Naive B cell (primary cell): ENCODE measurements at regions not wholly inside any gene's neighbourhood (a gene's known extent, or its start where the extent isn't known, plus 50 kb on each side); places are given as distances from the start of the nearest gene placed in this dataset.

ENCODE experiments used
- ATAC-seq, 2 donors: fragments of 150-1000 bp; cut with Tn5 transposase; 2 replicates each; pipeline ENCODE4 v1.10.0; 2021; ENCODE audit warnings: low read depth in 2 of 2, mild to moderate bottlenecking in 2 of 2, moderate library complexity in 2 of 2
- DNase-seq: peaks from one replicate; pipeline ENCODE4 v3.0.0; 2022
- H3K27ac Mint-ChIP-seq, 6 donors: one replicate each; pipeline ENCODE4 v1.8.0; 2020 to 2022; ENCODE audit warnings: mild to moderate bottlenecking in 6 of 6, mixed read lengths in 6 of 6, moderate library complexity in 5 of 6, inconsistent platforms in 2 of 6
- H3K27me3 Mint-ChIP-seq, 3 donors: one replicate each; pipeline ENCODE4 v1.8.0; 2021 to 2022; ENCODE audit warnings: mixed read lengths in 3 of 3, mild to moderate bottlenecking in 1 of 3
- H3K36me3 Mint-ChIP-seq, 2 donors: one replicate each; pipeline ENCODE4 v1.8.0; 2020 to 2022; ENCODE audit warnings: mixed read lengths in 2 of 2, inconsistent platforms in 1 of 2, mild to moderate bottlenecking in 1 of 2
- H3K4me1 Mint-ChIP-seq, 3 donors: one replicate each; pipeline ENCODE4 v1.8.0; 2020 to 2022; ENCODE audit warnings: mixed read lengths in 3 of 3, inconsistent platforms in 1 of 3, mild to moderate bottlenecking in 1 of 3, moderate library complexity in 1 of 3
- H3K4me3 Mint-ChIP-seq, 8 donors: one replicate each; pipeline ENCODE4 v1.8.0; 2020 to 2022; ENCODE audit warnings: mild to moderate bottlenecking in 8 of 8, mixed read lengths in 8 of 8, moderate library complexity in 8 of 8, inconsistent platforms in 2 of 8
- H3K9me3 Mint-ChIP-seq, 7 donors: one replicate each; pipeline ENCODE4 v1.8.0; 2020 to 2022; ENCODE audit warnings: mixed read lengths in 7 of 7, mild to moderate bottlenecking in 5 of 7, inconsistent platforms in 2 of 7, moderate library complexity in 1 of 7

DNA sequence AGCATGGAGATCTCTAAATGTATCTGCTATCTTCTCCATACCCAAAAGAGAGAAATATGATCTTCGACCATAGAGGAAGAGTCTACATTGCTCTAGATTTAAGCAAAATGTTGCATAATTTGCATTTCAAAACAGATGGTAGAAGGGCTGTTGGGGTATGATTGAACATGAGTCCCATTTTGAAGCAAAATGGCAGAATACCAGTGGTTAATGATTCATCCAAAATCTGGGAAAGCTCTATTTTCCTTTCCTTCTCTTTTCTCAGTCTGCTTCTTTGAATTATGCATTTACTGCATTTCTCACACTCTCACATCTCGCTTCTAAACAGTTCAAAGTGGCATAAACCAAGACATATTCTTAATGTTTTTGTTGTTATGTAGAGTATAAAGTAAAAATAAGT lies 178.5 kb downstream of the MACC1 start:
- no peaks in the 10 kb centered on the region for H3K4me1 Mint-ChIP-seq
- ATAC-seq (no peak), DNase-seq (no peak)
- H3K27me3 Mint-ChIP-seq, result no peaks in the 10 kb centered on the region
- no peak overlapping the region for H3K27ac Mint-ChIP-seq
- no peak overlapping the region for H3K4me3 Mint-ChIP-seq
- no peaks in the 10 kb centered on the region for H3K36me3 Mint-ChIP-seq
- no peaks in the 10 kb centered on the region for H3K9me3 Mint-ChIP-seq

DNA sequence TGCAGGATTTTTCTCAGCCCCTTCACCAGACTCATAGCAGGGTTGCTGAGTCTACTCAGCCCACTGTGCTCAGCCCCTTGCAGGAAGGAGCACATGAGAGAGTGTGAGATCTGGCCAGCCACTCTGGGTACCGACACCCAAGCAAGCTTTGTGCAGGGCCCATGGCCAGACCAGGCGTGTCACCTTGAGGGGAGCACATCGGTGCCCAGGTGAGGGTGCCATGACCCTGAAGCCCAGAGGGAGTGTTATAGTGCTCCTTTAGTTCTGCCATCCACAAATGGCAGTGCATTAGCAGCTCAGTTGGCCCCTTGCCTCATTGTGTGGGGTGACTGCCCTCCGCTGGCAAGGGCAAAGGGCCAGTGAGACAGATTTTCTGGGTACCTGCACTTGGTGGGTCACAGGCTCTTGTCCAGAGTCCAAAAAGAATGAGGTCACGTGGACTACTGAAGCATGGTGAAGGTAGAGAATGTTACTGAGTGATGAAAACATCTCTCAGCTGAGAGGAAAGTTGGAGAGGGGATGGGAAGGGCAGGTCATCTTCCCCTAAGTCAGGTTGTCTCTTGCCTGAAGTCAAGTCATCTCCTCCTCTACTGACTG lies 181.8 kb downstream of the MACC1 start:
- H3K27me3 Mint-ChIP-seq, result no peaks in the 10 kb centered on the region
- H3K4me3 Mint-ChIP-seq, result no peak overlapping the region
- peaks cover 12 to 16% (median 13%) of the 10 kb centered on the region in 3 donors for H3K4me1 Mint-ChIP-seq
- H3K36me3 Mint-ChIP-seq, result no peaks in the 10 kb centered on the region
- peak overlapping the region in 1 of 6 donors; percentile 6 for H3K27ac Mint-ChIP-seq
- H3K9me3 Mint-ChIP-seq, result no peaks in the 10 kb centered on the region
- DNase-seq (no peak), ATAC-seq (no peak)

DNA sequence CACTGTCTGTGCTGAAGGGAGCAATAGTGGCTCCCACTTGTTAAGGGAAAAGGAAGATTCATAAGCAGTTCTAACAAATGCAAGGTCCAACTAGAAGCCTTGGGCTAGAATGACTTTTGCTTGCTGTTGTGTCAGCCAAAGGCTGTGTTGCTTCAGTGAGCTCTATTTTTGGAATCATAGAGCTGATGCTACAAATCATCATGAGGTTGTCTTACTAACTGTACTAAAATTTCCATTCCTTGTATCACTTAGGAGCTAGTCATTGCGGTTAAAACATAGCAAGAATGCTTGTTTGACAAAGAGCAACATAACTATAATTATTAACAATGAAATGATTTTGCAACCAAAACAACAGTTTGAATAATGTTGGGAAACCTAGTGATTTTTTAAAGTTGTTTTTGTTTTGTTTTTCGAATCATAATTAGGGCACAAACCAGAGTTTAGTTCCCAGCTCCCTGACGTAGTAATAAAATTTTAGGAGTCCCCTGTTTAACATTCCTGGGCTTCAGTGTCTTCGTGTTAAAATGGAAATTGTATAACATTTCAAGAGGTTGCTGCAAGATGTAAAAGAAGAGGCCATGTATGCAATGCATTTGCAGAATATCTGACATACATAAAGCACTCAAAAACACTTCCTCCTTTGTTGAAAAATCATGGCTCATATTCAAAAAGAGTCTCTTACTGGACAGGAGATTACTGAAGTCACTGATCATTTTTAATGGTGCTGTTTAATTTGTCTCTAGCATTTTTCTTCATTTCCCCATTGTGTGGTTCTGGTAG lies 183.4 kb downstream of the MACC1 start:
- Mint-ChIP-seq H3K27ac (no peak overlapping the region), H3K9me3 (no peaks in the 10 kb centered on the region), H3K27me3 (no peaks in the 10 kb centered on the region), H3K4me1 (peaks cover 12 to 17% (median 15%) of the 10 kb centered on the region in 3 donors), H3K4me3 (no peak overlapping the region), H3K36me3 (no peaks in the 10 kb centered on the region)
- ATAC-seq (no peak), DNase-seq (no peak)

DNA sequence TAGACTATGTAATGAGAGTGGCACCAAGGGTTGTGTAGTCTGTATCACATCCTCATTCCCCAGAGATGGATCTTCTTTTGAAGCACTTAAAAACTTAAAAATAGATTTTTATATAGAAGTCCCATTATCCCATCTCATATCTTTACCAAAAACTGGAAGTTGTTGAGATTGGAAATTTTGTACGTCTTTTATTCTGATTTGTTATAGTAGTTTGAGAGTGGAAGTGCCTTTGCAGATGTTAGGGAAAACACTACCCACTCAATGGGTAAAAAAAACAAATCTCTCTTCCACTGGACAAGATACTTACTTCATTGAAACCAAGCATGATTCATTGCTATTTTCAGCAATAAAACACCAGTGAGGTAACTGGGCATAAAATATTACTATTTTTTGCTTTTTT lies 184.4 kb downstream of the MACC1 start:
- Mint-ChIP-seq H3K27ac (no peak overlapping the region), H3K9me3 (no peaks in the 10 kb centered on the region), H3K4me3 (no peak overlapping the region), H3K27me3 (no peaks in the 10 kb centered on the region), H3K4me1 (peaks cover 12 to 17% (median 15%) of the 10 kb centered on the region in 3 donors), H3K36me3 (no peaks in the 10 kb centered on the region)
- DNase-seq (no peak), ATAC-seq (no peak)

DNA sequence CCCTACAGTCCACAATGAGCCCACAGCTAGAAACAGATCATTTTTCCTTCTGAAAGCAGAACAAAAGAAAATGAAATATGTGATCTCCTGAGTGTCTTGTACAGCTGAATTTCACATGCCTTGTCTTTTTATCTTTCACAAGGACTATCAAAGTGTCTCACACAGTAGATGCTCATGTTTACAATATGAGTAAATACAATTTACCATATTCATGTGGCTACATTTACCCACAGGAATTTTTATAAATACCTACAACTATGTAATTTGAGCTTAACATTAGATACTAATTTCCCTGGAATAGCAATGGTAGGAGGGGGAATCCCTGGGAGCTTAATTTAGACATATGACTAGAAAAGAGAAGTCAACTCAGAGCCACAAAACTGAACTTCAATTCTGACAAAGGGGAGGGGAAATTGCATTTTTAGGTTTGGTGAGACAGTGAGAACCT lies 186.2 kb downstream of the MACC1 start:
- Mint-ChIP-seq H3K4me1 (peaks cover 12 to 17% (median 15%) of the 10 kb centered on the region in 3 donors), H3K27ac (peak overlapping the region in 2 of 6 donors; percentile 11 to 13), H3K27me3 (no peaks in the 10 kb centered on the region), H3K9me3 (peaks cover 0 to 2% (median 0%) of the 10 kb centered on the region in 7 donors), H3K36me3 (no peaks in the 10 kb centered on the region), H3K4me3 (peak overlapping the region in 3 of 8 donors; percentile 26 to 73 (median 57))
- peak in 1 of 2 donors; percentile 48 for ATAC-seq
- DNase-seq, result no peak

DNA sequence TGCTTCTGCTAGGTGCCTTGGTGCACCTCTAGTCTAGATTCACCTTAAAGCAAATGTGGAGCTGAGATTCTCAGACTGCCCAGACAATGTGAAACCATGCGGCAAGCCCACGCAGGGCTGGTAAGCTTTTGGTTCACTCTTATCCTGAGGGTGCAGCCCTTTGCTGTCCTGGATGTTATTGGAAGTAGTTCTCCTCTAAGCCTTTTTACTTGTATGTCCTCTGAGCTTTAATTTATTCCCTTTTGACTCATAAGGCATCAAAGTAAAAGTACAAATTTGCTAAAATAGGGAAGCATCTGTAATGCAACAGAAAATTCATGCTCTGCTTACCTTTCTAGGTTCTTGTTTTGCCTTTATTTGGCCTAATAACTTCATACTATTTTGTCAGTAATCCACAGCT lies 186.8 kb downstream of the MACC1 start:
- Mint-ChIP-seq H3K4me1 (peaks cover 12 to 17% (median 15%) of the 10 kb centered on the region in 3 donors), H3K9me3 (peaks cover 0 to 4% (median 0%) of the 10 kb centered on the region in 7 donors), H3K27me3 (no peaks in the 10 kb centered on the region), H3K4me3 (peak overlapping the region in 4 of 8 donors; percentile 26 to 73 (median 58)), H3K36me3 (no peaks in the 10 kb centered on the region), H3K27ac (peak overlapping the region in 2 of 6 donors; percentile 11 to 57)
- no peak for DNase-seq
- peak; percentile 23 to 46 for ATAC-seq

DNA sequence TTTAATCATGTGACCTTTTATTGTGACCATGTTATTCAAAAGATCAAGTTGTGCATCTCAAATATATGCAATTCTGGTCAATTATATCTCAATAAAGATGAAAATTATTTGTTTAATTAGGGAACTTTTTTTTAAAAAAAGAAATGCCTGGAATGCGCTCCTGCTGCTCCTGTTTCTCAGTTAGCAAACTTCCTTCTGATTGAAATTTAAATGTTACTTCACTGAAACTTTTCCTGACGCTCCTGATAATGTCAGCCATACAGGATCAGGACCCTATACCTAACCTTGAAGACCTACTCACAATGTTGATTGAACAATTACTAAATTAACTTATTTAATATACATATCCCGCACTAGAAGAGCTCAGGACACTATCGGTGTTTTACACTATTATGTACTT lies 190.4 kb downstream of the MACC1 start:
- ATAC-seq (no peak), DNase-seq (no peak)
- no peaks in the 10 kb centered on the region for H3K27me3 Mint-ChIP-seq
- H3K4me3 Mint-ChIP-seq, result no peak overlapping the region
- no peak overlapping the region for H3K27ac Mint-ChIP-seq
- H3K4me1 Mint-ChIP-seq, result peaks cover 13 to 27% (median 22%) of the 10 kb centered on the region in 3 donors
- H3K9me3 Mint-ChIP-seq, result peaks cover 0 to 6% (median 0%) of the 10 kb centered on the region in 7 donors
- no peaks in the 10 kb centered on the region for H3K36me3 Mint-ChIP-seq

DNA sequence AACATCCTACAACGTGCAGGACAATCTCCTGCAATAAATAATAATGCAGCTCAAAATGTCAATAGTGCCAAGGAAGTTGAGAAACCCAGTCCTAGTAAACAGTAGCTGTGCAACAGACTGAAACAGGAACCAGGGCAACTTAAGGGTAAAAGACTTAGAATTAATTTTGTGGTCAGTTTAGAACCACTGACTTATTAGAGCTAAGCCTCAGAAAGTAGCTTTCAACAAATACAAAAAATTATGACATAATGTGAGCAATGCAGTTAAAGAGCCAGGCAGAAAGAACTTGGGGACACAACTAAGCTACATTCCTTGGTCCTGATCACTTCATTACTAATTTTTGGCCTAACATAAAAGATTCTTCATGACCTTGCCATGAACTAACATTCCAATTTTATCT lies 195.4 kb downstream of the MACC1 start:
- H3K9me3 Mint-ChIP-seq, result peaks cover 0 to 6% (median 0%) of the 10 kb centered on the region in 7 donors
- H3K27ac Mint-ChIP-seq, result peak overlapping the region in 1 of 6 donors; percentile 72
- H3K36me3 Mint-ChIP-seq, result no peaks in the 10 kb centered on the region
- peaks cover 20 to 36% (median 35%) of the 10 kb centered on the region in 3 donors for H3K4me1 Mint-ChIP-seq
- no peaks in the 10 kb centered on the region for H3K27me3 Mint-ChIP-seq
- no peak overlapping the region for H3K4me3 Mint-ChIP-seq
- DNase-seq (no peak), ATAC-seq (peak; percentile 81 to 87)

DNA sequence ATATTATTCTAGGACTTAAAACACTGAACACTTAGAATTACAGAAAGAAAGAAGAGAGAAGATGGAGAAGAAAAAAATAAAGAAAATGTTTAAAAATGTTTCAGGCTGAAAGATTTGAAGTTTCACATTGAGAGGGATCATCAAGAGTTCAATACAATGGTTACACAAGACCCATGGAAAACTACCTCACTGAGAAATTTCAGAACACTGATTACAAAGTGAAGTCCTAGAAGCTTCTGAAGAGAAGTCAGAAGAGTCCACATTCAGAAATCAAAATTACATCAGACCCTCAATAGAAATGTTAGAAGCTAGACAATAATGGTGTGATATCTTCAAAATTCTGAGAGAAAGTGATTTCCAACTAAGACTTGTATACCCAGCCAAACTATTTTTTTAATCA lies 196.1 kb downstream of the MACC1 start:
- H3K27me3 Mint-ChIP-seq, result no peaks in the 10 kb centered on the region
- H3K36me3 Mint-ChIP-seq, result no peaks in the 10 kb centered on the region
- H3K4me1 Mint-ChIP-seq, result peaks cover 20 to 36% (median 35%) of the 10 kb centered on the region in 3 donors
- DNase-seq, result no peak
- H3K9me3 Mint-ChIP-seq, result peaks cover 0 to 5% (median 0%) of the 10 kb centered on the region in 7 donors
- peak overlapping the region in 1 of 6 donors; percentile 72 for H3K27ac Mint-ChIP-seq
- H3K4me3 Mint-ChIP-seq, result no peak overlapping the region
- no peak for ATAC-seq

DNA sequence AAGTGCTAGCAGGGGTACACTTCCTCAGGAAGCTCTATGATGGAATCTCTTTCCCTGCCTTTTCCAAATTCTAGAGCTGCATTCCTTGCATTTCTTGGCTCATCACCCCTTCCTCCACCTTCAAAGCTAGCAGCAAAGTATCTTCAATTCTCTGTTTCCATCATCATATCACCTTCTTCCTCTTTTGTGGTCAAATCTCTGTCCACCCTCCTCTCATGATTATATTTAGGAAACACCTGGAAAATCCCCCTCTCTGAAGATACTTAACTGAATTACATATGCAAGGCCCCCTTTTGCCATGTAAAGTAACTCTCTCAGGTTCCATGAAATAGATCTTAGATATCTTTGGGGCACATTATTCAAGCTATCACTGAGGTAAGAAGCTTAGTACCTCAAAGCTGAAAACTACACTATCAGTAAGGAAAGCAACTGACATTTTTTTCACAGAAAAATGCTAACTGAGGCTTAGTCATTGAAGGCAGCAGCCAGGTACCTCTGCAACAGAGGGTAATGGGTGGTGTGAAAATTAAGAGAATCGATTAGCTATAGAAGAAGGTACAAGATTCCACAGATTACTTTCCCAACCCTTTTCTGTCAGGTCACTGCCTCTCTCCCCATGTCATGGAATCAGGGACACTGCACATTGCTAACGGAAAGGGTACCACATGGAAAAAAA lies 197.3 kb downstream of the MACC1 start:
- H3K27ac Mint-ChIP-seq, result peak overlapping the region in 1 of 6 donors; percentile 1
- DNase-seq (peak; percentile 33), ATAC-seq (peak; percentile 73 to 79)
- H3K4me1 Mint-ChIP-seq, result peaks cover 20 to 36% (median 35%) of the 10 kb centered on the region in 3 donors
- H3K4me3 Mint-ChIP-seq, result peak overlapping the region in 2 of 8 donors; percentile 22 to 23
- no peaks in the 10 kb centered on the region for H3K9me3 Mint-ChIP-seq
- no peaks in the 10 kb centered on the region for H3K27me3 Mint-ChIP-seq
- H3K36me3 Mint-ChIP-seq, result no peaks in the 10 kb centered on the region

DNA sequence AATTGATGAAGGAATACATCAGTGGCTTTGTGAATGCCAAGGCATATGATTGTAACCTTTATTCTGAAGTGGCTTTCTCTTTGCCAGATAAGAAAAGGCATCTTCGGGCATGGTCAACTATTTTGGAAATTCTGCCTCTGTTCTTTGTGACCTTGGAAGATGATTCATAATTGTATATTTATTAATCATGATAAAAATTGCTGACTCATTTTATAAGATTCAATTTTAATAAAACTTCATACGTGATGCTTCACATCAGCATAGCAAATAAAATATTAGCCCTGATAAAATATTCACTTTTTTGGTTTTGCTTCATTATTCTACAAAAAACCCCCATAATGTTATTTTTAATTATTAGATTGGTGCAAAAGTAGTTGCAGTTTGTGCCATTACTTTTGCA lies 200.5 kb downstream of the MACC1 start:
- DNase-seq (no peak), ATAC-seq (no peak)
- Mint-ChIP-seq H3K4me1 (peaks cover 24 to 37% (median 31%) of the 10 kb centered on the region in 3 donors), H3K36me3 (no peaks in the 10 kb centered on the region), H3K27me3 (no peaks in the 10 kb centered on the region), H3K4me3 (no peak overlapping the region), H3K9me3 (no peaks in the 10 kb centered on the region), H3K27ac (no peak overlapping the region)

DNA sequence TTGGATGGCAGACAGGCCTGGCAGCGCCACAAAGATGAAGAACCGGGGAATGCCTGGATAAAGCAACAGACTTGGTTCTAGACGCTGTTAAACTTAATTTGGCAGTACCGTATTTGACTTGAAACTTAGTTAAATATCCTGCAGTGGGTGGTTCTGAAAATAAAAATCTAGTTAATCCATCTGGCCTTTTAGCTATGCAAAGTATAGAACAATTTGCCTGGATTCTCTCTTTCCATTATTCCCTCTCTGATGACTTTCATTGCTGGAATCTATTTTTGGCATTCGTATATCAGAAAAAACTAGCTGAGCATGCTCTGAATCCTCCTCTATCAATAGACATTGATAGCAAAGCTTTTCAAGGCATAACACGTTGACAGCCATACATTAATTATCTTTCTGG lies 203.6 kb downstream of the MACC1 start:
- H3K27me3 Mint-ChIP-seq, result no peaks in the 10 kb centered on the region
- no peak overlapping the region for H3K27ac Mint-ChIP-seq
- DNase-seq (no peak), ATAC-seq (no peak)
- no peaks in the 10 kb centered on the region for H3K9me3 Mint-ChIP-seq
- H3K4me3 Mint-ChIP-seq, result peak overlapping the region in 2 of 8 donors; percentile 2 to 67
- H3K4me1 Mint-ChIP-seq, result peaks cover 5 to 10% (median 8%) of the 10 kb centered on the region in 3 donors
- H3K36me3 Mint-ChIP-seq, result no peaks in the 10 kb centered on the region

DNA sequence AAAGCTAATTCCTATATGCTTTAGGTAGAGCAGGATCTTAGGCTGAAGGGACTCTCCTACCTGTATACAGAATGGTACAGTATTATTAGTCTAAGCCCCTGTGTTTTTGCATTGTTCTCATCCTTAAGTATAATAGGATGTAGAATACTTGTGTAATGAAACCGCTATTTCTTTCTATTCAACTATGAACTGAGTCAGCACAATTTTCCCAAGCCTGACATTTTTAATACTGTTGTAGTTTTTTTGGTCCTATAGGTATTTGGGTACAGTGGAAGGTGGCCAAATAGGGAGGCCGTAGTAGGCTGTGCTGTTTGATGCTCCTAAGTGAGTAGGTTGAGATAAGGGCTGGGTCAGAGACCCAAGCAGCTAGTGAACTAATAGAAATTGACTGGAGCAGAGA lies 205.1 kb downstream of the MACC1 start:
- Mint-ChIP-seq H3K27me3 (no peaks in the 10 kb centered on the region), H3K36me3 (no peaks in the 10 kb centered on the region), H3K4me3 (peak overlapping the region in 1 of 8 donors; percentile 67), H3K4me1 (peaks cover 5 to 10% (median 8%) of the 10 kb centered on the region in 3 donors), H3K9me3 (no peaks in the 10 kb centered on the region), H3K27ac (no peak overlapping the region)
- ATAC-seq (no peak), DNase-seq (no peak)
